ENCODE measurements at regions not wholly inside any gene's neighbourhood (a gene's known extent, or its start where the extent isn't known, plus 50 kb on each side); places are given as distances from the start of the nearest gene placed in this dataset.

DNA sequence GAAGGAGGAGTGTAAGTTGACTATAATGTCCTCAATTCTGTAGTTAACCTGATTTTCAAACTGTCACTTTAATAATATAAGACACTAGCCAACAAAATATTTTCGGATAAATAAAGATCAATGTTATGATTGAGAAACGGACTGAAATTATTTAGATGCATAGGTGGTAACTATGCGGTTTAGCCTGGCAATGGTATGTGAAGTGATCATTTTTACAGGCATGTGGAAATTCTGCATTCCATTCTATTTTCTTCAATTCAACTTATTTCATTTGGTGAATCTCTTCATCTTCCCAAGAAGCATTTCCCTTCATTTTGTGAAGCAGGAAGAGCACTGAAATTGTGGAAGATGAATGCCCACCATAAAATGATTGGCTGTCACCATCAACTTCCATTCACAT lies 1457.5 kb upstream of the CDH9 start:
- TF ChIP-seq, protein P1, sequence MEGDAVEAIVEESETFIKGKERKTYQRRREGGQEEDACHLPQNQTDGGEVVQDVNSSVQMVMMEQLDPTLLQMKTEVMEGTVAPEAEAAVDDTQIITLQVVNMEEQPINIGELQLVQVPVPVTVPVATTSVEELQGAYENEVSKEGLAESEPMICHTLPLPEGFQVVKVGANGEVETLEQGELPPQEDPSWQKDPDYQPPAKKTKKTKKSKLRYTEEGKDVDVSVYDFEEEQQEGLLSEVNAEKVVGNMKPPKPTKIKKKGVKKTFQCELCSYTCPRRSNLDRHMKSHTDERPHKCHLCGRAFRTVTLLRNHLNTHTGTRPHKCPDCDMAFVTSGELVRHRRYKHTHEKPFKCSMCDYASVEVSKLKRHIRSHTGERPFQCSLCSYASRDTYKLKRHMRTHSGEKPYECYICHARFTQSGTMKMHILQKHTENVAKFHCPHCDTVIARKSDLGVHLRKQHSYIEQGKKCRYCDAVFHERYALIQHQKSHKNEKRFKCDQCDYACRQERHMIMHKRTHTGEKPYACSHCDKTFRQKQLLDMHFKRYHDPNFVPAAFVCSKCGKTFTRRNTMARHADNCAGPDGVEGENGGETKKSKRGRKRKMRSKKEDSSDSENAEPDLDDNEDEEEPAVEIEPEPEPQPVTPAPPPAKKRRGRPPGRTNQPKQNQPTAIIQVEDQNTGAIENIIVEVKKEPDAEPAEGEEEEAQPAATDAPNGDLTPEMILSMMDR (IDR thresholded peaks at IDR 0.05), result no peak
- TF ChIP-seq POLR2A (IDR thresholded peaks at IDR 0.05), result no peak

Data from testis (tissue), 2 donors.